Ishikawa (cell line): ENCODE measurements at regions not wholly inside any gene's neighbourhood (a gene's known extent, or its start where the extent isn't known, plus 50 kb on each side); places are given as distances from the start of the nearest gene placed in this dataset.

ENCODE experiments used
- CEBPB ChIP-seq: IDR thresholded peaks from 2 replicates; pipeline ENCODE4 v1.6.1; 2012
- CREB1 ChIP-seq: IDR thresholded peaks from 2 replicates; pipeline ENCODE4 v1.6.1; 2012; ENCODE audit warnings: low read depth
- EGR1 ChIP-seq: IDR thresholded peaks from 2 replicates; pipeline ENCODE4 v1.6.1; 2012
- EP300 ChIP-seq: IDR thresholded peaks from 2 replicates; pipeline ENCODE4 v1.6.1; 2012; ENCODE audit warnings: borderline replicate concordance
- FOXM1 ChIP-seq: IDR thresholded peaks from 2 replicates; pipeline ENCODE4 v1.6.1; 2012; ENCODE audit warnings: low read depth, borderline replicate concordance
- NFIC ChIP-seq: IDR thresholded peaks from 2 replicates; pipeline ENCODE4 v1.6.1; 2012
- RAD21 ChIP-seq: IDR thresholded peaks from 2 replicates; pipeline ENCODE4 v1.6.1; 2012; ENCODE audit warnings: low read depth
- TAF1 ChIP-seq: IDR thresholded peaks from 2 replicates; pipeline ENCODE4 v1.6.1; 2012; ENCODE audit warnings: low read depth, mild to moderate bottlenecking
- TCF12 ChIP-seq: IDR thresholded peaks from 2 replicates; pipeline ENCODE4 v1.6.1; 2012; ENCODE audit warnings: low read depth
- TEAD4 ChIP-seq: IDR thresholded peaks from 2 replicates; pipeline ENCODE4 v1.6.1; 2012
- YY1 ChIP-seq: IDR thresholded peaks from 2 replicates; pipeline ENCODE4 v1.6.1; 2012; ENCODE audit warnings: low read depth
- ZBTB7A ChIP-seq: IDR thresholded peaks from 2 replicates; pipeline ENCODE4 v1.6.1; 2012; ENCODE audit warnings: low read depth
- TF ChIP-seq, protein P1 (sequence below): IDR thresholded peaks from 2 replicates; pipeline ENCODE4 v1.6.1; 2012
- TF ChIP-seq, protein P2 (sequence below): IDR thresholded peaks from 2 replicates; pipeline ENCODE4 v1.6.1; 2012; ENCODE audit warnings: low read depth, mild to moderate bottlenecking
- TF ChIP-seq, protein P3 (sequence below): IDR thresholded peaks from 2 replicates; pipeline ENCODE4 v1.6.1; 2012

DNA sequence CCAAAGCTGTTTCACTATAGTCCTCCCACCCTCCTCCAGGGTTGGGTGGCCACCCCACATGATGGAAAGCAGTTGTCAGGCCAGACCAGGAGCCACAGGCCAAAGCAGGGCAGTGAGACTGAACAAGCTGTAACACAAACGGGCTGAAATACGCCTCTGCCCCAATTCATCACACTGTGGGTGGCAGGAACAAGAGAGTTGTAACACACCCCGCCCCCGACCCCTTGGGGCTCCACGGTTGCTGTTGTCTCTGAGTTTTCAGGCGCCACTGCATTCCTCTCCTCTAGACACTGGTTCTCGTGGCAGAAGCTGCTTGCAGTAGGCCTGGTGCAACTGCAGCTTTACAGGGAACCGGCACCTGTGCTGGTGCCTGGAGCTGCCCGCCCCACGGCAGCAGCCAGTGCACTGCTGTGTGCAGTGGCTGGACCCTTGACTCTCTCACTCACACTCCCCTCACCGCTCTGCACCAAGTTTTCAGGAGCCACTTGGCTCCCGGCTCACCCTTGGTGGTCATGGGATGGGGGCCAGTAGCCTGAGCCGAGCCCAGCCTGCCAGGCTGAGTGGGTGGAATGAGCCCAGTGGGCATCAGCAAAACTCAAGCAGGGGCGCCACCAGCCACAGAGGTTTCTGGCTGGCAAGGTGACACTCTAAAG lies 1314.5 kb upstream of the MIR17HG start:
- TF ChIP-seq NFIC (no peak), EGR1 (no peak)
- TF ChIP-seq, protein P1, sequence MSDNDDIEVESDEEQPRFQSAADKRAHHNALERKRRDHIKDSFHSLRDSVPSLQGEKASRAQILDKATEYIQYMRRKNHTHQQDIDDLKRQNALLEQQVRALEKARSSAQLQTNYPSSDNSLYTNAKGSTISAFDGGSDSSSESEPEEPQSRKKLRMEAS = no peak
- TF ChIP-seq, protein P2, sequence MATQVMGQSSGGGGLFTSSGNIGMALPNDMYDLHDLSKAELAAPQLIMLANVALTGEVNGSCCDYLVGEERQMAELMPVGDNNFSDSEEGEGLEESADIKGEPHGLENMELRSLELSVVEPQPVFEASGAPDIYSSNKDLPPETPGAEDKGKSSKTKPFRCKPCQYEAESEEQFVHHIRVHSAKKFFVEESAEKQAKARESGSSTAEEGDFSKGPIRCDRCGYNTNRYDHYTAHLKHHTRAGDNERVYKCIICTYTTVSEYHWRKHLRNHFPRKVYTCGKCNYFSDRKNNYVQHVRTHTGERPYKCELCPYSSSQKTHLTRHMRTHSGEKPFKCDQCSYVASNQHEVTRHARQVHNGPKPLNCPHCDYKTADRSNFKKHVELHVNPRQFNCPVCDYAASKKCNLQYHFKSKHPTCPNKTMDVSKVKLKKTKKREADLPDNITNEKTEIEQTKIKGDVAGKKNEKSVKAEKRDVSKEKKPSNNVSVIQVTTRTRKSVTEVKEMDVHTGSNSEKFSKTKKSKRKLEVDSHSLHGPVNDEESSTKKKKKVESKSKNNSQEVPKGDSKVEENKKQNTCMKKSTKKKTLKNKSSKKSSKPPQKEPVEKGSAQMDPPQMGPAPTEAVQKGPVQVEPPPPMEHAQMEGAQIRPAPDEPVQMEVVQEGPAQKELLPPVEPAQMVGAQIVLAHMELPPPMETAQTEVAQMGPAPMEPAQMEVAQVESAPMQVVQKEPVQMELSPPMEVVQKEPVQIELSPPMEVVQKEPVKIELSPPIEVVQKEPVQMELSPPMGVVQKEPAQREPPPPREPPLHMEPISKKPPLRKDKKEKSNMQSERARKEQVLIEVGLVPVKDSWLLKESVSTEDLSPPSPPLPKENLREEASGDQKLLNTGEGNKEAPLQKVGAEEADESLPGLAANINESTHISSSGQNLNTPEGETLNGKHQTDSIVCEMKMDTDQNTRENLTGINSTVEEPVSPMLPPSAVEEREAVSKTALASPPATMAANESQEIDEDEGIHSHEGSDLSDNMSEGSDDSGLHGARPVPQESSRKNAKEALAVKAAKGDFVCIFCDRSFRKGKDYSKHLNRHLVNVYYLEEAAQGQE = no peak

DNA sequence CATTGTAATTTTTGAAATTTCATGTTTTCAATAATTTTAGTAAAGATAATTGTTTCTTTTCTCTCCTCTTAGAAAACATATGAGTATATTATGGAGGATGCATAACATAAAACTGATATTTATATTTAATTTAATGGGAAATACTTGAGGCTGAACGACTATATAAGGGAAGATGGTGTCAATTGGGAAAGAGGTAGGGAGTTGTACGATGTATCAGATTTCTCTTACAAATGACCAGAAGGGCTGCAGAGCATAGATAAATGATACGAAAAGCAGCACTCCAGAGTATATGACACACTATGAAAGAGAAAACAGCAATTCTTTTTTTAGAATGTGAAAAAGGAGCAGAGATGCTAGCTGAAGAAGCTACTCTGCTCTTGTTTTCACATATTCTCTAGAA lies 1308.0 kb upstream of the MIR17HG start:
- no peak for TF ChIP-seq EGR1

DNA sequence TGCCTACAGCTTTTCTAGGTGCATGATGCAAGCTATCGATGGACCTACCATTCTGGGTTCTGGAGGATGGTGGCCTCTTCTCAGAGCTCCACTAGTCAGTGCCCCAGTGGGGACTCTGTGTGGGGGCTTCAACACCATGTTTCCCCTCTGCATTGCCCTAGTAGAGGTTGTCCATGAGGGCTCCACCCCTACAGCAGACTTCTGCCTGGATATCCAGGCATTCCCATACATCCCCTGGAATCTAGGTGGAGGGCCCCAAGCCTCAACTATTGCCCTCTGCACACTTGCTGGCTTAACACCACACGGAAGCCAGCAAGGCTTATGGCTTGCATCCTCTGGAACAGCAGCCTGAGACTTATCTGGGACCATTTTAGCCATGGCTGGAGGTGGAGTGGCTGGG lies 1299.9 kb upstream of the MIR17HG start:
- no peak for TF ChIP-seq TAF1
- TF ChIP-seq NFIC = no peak
- TF ChIP-seq TCF12 = no peak

DNA sequence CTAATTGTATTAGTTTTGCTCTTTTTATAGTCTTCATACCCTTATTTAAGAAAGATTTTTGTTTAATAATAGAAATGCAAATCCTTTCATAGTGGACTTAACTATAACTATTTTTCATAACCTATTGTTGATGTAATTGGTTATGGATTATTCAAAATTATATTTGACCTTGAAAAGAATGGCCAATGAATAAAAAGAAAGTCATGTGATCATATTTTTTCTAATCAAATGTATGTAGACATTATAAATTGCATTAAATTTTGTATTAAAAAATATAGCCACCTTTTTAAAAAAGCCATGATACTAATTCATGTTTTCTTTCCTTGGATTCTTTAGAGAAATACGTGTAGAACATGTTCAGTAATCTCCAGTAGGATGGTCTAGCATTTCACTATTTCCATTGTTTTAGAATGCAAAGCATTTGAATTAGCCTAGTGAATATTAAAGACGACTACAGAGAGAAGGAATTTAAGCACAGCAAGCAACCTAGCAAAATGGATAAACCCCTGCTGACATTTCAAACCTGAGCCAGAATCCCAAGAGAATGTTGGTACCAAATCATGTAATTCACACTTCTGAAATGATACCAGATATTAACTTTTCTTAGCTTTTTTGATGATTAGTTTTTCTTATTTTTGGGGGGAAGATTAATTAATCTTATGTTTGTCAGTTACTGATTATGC lies 1297.4 kb upstream of the MIR17HG start:
- peak; percentile 76 for TF ChIP-seq EP300
- TF ChIP-seq TEAD4 = peak; percentile 85
- TF ChIP-seq CEBPB = 0 out of 2 replicates have a peak, but pooled peaks have one; percentile 4
- no peak for TF ChIP-seq YY1
- TF ChIP-seq, protein P3, sequence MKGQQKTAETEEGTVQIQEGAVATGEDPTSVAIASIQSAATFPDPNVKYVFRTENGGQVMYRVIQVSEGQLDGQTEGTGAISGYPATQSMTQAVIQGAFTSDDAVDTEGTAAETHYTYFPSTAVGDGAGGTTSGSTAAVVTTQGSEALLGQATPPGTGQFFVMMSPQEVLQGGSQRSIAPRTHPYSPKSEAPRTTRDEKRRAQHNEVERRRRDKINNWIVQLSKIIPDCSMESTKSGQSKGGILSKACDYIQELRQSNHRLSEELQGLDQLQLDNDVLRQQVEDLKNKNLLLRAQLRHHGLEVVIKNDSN = no peak
- peak; percentile 85 for TF ChIP-seq NFIC
- TF ChIP-seq TCF12 = peak; percentile 58; the same call in 1 of the 2 replicates
- TF ChIP-seq, protein P2 = no peak
- no peak for TF ChIP-seq RAD21
- TF ChIP-seq TAF1 = no peak

DNA sequence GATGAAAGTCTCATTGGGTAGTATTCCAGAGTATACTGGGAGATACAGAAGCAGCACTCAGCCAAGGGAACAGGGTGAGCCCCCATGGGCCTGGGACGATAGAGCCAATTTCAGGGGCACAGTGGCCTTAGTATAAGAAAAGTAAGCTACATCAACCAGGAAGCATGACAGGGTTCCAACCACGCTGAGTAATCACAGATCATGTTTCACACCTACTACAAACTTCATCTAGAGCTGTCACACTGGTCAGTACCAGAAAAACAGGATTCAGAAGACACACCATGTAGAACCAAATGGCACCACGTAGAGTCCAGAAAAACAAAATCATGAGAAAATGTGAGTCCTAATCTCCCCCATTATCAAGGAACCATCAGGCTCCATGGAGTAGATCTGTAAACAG lies 1292.4 kb upstream of the MIR17HG start:
- TF ChIP-seq YY1 (no peak), NFIC (peak; percentile 36; the same call in 1 of the 2 replicates), TCF12 (peak; percentile 62), TEAD4 (peak; percentile 59; the same call in 1 of the 2 replicates), EGR1 (no peak), CEBPB (no peak), FOXM1 (no peak; the same call in 1 of the 2 replicates), RAD21 (no peak; the same call in 1 of the 2 replicates), ZBTB7A (no peak), EP300 (peak; percentile 70; the same call in 1 of the 2 replicates), TAF1 (no peak), CREB1 (no peak)
- TF ChIP-seq, protein P1 = peak; percentile 83
- TF ChIP-seq, protein P3 = no peak
- TF ChIP-seq, protein P2 = no peak
